ENCODE measurements at regions not wholly inside any gene's neighbourhood (a gene's known extent, or its start where the extent isn't known, plus 50 kb on each side); places are given as distances from the start of the nearest gene placed in this dataset.

DNA sequence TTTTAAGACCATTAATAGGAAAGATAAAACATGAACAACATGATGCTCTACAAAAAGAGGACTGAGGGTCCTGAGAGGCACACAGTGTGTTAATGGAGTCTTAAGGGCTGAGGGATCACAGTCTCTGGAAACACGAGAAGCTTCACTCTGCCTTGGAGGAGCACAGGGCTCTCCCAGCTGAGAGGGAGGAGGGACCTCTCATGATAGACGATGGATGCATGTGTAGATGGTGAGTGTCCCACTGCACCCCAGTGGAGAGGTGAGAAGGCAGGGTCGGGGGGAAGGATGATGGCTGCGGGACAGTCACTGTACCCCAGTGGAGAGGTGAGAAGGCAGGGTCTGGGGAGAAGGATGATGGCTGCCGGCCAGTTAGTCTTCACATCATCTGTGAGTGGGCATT is 613.4 kb downstream of the IRX1 start:
- TF ChIP-seq, protein P1, sequence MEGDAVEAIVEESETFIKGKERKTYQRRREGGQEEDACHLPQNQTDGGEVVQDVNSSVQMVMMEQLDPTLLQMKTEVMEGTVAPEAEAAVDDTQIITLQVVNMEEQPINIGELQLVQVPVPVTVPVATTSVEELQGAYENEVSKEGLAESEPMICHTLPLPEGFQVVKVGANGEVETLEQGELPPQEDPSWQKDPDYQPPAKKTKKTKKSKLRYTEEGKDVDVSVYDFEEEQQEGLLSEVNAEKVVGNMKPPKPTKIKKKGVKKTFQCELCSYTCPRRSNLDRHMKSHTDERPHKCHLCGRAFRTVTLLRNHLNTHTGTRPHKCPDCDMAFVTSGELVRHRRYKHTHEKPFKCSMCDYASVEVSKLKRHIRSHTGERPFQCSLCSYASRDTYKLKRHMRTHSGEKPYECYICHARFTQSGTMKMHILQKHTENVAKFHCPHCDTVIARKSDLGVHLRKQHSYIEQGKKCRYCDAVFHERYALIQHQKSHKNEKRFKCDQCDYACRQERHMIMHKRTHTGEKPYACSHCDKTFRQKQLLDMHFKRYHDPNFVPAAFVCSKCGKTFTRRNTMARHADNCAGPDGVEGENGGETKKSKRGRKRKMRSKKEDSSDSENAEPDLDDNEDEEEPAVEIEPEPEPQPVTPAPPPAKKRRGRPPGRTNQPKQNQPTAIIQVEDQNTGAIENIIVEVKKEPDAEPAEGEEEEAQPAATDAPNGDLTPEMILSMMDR (IDR thresholded peaks at IDR 0.05) = no peak
- no peak for TF ChIP-seq POLR2AphosphoS5 (IDR thresholded peaks at IDR 0.05; ENCODE audit: insufficient read depth in 1 of 2, low read depth in 1 of 2)
